Left cardiac atrium (tissue), 4 donors: ENCODE measurements at regions not wholly inside any gene's neighbourhood (a gene's known extent, or its start where the extent isn't known, plus 50 kb on each side); places are given as distances from the start of the nearest gene placed in this dataset.
A peak's percentile ranks its signal among the peaks of the same experiment; 100 is the strongest.

Experiments
- ATAC-seq, 2 donors: fragments of 200-7000 bp; cut with Tn5 transposase; one replicate each; pipeline ENCODE4 v1.9.1; 2020; ENCODE audit warnings: mild to moderate bottlenecking in 2 of 2, moderate library complexity in 2 of 2
- DNase-seq: peaks from one replicate; pipeline ENCODE4 v3.0.0-alpha.2; 2020
- intact Hi-C, 2 donors: fragments of 100-400 bp; cut with DNase I; formaldehyde crosslinking; loops; one replicate each; pipeline versions ENCODE4 v1.14.1 to v1.15.1; 2022 to 2023
- donor health status: DM: no; HTN: yes; CAD: no.
- donor health status: DM: no; HTN: yes; CAD: no; lungs with severe emphysema.
- donor health status: DM: yes; HTN: yes; CAD: no.
- donor health status: Dilated cardiomyopathy.

DNA sequence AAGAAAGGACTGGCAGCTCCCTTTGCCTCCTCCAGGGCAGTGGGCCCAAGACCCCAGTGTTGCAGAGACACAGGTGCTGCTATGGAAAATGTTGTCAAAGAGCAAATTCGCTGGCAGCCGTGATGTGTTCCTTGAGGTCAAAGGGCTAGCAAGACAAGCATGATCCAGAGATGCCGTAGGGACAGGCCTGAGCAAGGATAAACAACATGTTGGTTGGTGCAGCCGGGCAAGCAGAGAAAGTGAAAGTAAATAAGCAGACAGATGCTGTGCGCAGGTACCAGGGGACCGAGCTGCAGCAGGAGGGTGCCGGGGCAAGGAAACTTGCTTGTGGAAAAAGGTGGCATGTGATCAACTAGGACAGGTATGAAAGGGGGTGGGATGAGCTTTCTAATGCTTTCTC, 125.5 kb upstream of the NECTIN1 start:
- intact Hi-C loops, result no loop called here

DNA sequence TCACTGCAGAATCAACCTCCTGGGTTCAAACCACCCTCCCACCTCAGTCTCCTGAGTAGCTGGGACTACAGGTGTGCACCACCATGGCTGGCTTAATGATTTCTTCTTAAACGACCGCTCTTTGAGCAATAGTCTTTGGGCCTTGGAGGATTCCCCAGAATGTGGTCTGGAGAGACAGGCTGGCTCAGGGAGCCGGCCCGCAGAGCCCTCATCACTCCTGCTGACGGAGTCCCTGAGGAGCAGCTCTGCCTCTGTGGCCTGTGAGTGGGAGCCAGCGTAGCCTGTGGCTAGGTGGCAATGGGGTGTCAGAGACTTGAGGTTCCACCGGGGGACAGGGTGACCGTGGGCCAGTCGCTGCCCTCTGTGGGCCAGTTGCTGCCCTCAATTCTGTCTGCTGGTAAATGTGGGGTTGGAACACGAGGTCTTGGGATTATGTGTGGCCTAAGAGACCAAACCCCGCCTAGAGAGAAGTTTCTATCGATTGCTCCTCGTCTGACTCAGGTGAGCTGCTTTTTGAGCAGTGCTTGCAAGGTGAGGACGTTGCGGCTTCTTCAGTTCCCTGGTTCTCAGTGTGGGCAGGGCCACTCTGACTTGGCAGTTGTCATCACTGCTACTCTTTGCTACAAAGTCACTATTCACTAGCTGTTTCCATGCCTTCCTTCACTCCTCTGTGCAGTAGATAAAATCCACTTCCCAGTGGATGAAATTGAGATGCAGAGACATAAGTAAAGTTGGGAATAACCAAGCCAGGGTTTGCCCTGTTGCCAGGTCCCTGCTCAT, 124.8 kb upstream of the NECTIN1 start:
- DNase-seq (no peak), ATAC-seq (no peak)
- intact Hi-C loops, result no loop called here

More for the DNA sequence above, 125.5 kb upstream of the NECTIN1 start:
- DNase-seq (no peak), ATAC-seq (no peak)

DNA sequence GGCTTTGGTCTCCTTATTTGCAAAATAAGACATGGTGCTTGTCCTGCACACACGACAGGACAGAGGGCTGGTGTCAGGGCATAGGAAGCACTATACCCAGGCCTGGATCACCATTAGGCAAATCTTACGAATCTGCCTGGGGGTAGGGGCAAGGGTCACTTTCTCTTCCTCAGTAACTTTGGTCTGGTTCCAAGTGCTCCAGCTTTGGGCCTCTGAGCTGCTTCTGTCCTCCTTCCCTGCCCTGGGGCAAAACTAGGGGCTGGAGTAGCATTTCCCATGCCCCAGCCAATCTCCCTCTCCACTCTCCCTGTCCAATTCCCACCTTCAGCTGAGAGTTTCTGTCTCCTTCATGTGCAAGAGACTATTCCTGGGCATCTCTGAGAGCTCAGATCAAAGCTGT, 123.7 kb upstream of the NECTIN1 start:
- intact Hi-C loops, result no loop called here
- no peak for ATAC-seq
- DNase-seq, result no peak

DNA sequence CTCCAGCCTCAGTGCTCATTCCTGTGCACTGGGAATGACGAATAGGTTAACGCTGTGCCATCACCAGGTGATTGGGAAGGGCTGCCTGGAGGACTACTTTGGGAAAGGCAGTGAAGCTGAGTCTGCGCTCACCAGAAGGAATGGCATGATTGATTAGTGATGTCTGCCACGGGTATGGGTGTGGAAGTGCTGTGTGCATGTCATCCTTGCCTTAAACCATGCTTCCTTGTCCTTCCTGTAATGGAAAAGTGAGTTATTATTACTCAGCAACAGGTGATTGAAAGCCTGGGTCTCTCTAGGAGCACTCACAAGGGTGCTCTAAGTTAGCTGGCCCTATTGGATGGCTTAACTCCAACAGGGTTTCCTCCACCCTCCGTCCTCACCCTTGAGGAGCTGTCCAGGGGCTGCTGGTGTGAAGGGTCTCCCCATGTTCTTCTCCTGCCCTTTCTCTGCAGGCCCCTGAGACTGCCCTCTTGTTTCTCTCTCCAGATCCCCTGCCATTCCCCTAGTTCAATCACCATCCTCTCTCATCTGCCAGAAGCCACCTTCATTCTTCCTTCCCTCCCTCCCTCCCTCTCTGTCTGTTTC, 121.9 kb upstream of the NECTIN1 start:
- ATAC-seq (no peak), DNase-seq (no peak)
- intact Hi-C loops, result no loop called here

DNA sequence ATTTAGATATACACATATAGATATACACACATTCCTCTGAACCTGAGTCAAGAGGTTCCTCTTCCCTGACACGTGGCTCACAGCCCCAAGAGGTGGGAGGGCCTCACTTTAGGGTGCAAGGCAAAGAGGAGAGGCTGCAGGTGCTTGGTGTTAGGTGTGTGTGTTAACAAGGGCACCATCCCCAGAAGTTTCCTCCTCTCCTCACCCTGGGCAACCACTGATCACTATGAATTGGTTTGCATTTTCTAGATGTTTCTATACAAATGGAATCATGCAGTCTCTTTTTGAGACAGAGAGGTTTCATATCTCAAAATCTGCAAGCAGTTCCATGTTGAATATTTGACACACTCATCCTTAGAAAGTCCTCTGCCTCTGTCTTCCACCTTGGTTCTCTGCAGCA, 120.9 kb upstream of the NECTIN1 start:
- no peak for DNase-seq
- intact Hi-C loops, result no loop called here
- no peak for ATAC-seq

DNA sequence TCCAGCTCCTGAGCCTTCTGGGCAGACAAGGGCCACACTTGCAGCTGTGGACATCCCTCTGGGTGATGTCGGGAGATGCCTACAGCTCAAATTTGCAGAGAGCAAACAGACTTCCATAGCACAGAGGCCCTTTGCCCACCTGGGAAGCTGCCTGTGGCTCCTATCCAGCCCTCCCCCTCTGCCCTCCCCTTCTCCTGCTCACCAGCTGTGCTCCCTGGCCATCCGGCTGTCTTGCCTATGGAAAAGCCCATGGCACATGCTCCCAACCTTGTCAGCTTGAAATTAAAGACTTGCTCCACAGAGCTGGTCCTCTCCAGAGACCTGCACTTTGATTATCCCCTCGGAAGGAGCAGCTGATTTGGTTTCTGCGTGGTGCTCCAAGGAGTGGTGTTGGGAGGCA, 118.9 kb upstream of the NECTIN1 start:
- intact Hi-C loops, result no loop called here
- ATAC-seq, result no peak

DNA sequence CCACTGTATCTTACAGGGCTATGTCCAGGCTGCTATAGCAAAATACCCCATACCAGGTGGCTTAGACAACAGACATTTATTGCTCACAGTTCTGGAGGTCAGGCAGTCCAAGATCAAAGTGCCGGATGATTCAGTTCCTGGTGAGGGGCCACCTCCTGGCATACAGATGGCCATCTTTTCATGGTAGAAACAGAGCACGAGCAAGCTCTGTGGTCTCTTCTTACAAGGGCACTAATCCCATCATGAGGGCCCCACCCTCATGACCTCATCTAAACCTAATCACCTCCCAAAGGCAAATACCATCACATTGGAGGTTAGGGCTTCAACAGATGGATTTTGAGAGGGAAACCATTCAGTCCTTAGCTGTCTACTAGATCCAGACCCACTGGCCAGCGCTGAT, 117.4 kb upstream of the NECTIN1 start:
- ATAC-seq, result no peak
- DNase-seq, result no peak
- intact Hi-C loops, result no loop called here

More for the DNA sequence above, 118.9 kb upstream of the NECTIN1 start:
- DNase-seq, result no peak

DNA sequence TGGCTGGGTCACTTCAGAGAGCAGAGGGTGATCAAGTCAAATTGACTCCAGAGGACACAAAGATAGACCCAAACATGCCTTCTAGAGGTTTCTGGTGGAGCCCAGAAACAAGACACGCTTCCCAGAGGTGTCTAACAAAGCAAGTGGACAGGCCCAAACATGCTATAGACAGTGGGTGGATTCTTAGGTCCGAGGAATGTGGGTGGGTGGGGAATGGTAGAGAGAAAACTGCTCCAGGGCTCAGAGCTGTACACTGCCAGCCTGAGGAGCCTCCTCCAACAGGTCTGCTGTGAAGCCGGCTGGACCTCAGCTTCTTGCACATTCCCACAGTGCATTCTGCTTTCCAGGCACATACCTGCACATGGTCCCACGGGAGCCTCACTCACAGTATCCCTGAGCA, 116.8 kb upstream of the NECTIN1 start:
- intact Hi-C loops, result no loop called here
- no peak for DNase-seq
- no peak for ATAC-seq

DNA sequence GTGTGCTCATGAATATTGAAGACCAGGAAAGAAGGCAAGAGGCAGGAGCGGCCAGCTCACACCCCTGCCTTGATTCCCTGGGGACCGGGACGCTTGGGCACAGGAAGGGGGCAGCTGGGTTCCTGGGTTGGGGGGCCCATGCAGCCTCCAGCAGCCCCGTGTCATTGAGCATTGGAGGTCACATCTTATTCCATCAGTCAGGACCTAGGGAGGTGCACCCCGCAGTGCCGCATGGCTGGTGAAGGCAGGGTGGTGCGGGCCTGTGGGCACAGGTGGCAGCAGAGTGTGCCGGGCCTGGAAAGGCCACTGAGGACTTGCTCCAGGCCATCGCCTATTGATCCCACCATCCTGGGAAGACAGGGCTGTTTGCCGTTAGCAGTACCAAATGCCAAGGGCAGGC, 116.3 kb upstream of the NECTIN1 start:
- no peak for DNase-seq
- ATAC-seq, result no peak
- intact Hi-C loops, result no loop called here

DNA sequence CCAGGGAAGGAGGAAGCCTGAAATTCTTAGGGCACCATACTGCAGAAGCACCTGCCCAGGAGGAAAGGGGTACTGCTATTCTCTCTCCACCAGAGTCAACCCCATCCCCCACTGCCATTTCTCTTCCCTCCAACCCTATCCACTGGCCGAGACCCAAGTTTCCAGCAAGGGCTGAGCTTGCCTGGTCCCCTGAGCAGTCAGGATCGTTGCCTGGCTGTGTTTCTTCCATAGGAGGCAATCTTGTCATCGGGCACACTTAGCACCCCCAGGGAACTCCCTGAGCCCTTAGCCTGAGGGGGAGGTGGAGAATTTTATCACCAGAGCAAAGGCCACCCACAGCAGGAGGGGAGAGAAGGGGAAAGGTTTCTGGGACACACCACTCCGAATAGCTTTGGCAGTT, 115.8 kb upstream of the NECTIN1 start:
- DNase-seq (no peak), ATAC-seq (no peak)
- intact Hi-C loops, result no loop called here

DNA sequence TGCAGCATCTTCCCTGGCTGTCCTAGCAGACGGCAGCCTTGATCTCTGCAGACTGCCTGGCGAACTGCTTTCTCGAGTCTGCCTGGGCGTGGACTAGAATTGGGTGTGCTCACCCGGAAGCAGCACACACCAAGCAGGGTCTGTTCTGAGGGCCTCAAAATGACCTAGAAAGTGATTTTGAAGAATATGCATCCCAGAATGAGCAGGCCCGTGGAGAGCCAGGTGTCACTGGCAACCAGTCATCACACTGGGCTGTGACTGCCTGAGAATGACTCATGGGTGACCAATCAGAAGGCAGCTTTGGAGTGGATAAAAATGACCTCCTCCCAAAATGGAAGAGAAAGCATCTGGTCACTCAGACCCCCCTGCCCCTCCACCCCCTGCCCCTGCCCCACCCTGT, 114.9 kb upstream of the NECTIN1 start:
- DNase-seq (no peak), ATAC-seq (no peak)
- intact Hi-C loops, result no loop called here

DNA sequence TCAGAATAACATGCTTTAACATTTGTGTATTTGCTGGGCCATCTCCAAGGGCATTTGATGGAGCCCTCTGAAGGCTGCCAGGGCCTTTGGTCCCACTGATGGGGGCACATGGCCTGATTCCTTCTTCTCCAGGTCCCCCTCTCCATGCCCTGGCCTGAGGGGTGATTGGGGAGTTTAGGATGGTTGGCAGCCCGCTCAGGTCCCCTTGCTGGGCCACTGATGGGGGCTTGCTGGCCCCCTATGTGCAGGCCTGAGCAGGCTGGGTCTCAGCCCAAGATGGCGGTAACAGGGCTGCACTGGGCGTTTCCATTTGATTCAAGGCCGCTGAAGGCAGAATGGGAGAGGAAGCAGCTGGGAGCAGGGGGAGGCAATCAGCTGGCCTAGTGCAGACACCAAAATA, 113.7 kb upstream of the NECTIN1 start:
- DNase-seq (no peak), ATAC-seq (no peak)
- intact Hi-C loops, result no loop called here

DNA sequence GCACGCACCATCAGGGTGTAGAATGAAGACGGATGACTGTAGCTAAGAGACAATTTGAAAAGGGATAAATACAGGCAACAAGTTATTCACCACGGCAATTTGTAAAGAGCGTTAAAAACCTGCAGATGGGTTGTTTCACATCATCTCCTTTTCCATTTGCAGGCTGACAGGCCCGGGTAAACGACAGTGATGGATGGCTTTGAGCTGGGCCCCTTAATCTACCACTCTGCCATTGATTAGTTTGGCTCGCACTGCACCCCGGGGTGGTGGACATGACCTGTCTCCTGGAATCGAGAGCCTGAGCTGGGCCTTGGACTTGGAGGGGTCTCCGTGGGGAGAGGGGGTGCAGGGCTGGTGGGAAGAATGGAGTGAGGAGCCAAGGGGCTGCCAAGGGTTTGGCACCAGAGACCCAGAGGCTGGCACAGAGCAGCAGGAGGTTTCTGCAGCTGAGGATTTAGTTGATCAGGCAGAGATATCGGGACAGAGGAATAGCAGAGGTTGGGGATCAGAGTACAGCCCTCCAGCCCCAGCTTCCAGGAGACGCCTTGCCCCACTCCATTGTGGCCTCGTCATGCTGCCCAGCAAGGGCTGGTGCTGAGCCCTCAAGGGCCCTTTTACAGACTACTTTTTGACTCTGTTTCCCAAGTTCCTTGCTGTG, 110.6 kb upstream of the NECTIN1 start:
- intact Hi-C loops, result no loop called here
- ATAC-seq, result no peak
- DNase-seq, result no peak

DNA sequence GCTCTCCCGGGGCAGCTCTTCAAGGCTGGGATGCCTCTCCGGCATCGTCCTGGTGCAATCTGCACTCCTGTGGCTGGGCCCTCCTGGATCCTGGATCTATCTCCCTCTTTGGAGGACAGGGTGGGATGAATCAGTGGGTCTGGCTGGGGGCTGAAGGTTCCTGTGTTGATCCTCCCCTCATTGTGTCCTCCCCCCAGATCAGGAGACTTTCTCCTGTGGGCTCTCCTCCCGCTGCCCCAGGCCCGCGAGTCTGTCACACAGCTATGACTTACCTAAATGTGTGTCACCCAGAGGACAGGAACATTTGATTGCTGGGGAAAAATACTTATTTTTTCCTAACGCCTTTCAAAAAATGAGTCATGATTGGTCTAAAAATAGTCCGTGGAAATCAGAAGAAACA, 106.8 kb upstream of the NECTIN1 start:
- intact Hi-C loops, result no loop called here
- ATAC-seq, result no peak
- DNase-seq, result no peak

DNA sequence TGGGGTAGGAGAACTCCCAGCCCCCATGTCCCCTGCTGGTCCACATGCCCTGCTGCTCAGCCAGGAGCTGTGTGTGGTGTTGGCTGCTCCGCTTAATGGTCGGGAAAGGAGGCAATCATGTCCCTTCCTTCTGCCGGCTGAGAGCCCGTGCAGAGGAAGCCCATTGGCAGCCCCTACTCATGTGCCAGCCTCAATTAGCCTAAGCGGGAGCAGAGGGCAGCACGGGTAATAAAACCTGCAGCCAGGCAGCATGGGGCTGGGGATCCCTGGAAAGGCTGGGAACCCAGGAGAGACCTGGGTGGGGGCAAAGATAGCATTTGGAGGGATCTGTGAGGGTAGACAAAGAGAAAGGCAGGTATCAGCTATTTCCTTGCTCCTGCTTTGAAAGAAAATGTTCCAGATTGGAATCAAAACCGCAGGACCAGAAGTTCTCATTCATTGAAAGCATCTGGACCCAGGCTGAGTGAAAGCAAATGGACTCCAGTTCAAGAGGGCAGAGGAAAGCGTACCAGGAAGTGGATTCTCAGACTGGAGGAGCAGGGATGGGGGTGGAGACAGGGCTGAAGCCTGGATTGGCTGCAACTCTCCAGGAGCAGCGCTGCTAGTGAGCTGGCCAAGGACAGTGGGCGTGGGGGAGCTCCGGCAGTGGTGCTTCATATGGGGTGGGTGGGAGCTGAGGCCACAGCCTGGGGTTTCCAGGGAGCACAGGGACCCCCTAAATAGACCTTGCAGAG, 103.4 kb upstream of the NECTIN1 start:
- intact Hi-C loops, result no loop called here
- ATAC-seq, result peak; percentile 44 to 79
- no peak for DNase-seq

DNA sequence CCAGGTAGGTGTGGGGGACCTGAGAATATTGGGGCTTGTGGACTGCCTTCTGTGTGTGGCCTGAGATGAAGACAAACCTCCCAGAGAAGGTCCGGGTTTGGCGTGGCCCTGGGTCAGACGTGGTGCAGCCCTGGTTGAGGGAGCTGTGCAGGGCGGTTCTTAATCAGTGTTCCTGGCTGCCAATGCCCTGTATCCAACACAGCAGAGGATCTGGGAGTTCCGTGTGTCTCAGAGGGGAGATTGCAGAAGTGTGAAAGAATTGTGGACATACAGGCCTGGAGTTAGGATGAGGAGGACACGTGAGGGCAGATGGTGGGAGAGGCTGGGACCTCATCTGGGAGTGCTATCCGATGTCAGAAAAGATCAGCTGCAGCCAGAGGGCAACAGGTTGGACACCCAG, 102.0 kb upstream of the NECTIN1 start:
- no peak for ATAC-seq
- intact Hi-C loops, result no loop called here
- DNase-seq, result no peak

DNA sequence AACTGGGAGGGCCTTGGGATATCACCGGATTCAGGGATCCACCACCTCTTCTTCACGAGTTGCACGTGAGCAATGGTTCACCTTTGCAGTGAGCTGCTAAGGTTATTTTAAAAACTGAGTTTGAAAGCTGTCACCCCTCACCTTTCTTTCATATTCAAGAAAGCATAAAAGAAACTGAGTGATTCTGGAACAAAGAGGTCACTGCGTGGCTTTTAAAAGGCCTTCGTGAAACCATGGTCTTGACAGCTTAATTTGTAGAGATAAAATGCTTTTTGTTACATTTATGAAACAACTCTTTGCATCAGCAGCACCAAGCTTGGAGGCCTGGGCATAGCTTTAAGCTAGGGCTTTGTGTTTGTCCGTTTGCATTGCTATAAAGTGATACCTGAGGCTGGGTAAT, 101.4 kb upstream of the NECTIN1 start:
- intact Hi-C loops, result no loop called here

DNA sequence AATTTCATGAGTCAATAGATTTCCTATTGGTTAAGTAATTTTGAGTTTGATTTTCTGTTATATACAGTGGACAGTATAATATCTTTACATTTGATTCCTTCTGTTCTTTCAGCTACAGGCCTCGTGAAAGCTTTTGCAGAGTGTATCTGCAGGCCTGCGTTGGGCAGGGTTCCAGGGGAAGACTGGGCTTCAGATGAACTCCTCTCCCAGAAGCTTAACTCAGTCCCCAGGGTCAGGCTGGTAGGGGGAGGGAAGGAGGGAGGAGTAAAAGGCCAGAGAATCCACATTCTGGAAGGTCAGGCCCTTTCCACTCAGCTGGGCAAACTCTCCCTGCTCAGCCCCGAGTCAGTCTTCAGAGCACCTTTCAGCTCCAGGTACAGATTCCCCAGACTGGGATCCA, 100.4 kb upstream of the NECTIN1 start:
- intact Hi-C loops, result no loop called here
- ATAC-seq, result peak in 1 of 2 donors; percentile 51
- no peak for DNase-seq

More for the DNA sequence above, 101.4 kb upstream of the NECTIN1 start:
- ATAC-seq (no peak), DNase-seq (no peak)

DNA sequence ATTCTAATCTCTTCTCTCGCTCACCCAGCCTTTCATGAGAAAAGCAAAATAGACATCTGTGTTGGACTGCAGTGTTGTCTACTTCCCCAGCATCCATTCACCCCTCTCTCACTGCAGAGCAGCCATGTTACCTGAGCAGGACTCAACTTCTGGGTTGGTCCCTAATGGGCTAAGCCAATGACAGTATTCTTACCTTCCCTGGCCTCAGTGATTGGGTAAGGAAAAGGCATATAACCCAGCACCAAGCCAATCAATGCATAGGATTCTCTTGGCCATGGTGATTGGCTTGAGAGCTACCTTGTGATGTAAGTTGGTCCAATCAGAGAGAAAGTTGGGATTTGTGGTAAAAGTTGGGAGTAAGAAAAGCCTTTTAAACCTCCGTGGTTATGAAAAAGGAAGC, 99.8 kb upstream of the NECTIN1 start:
- intact Hi-C loops, result no loop called here
- no peak for DNase-seq
- no peak for ATAC-seq

DNA sequence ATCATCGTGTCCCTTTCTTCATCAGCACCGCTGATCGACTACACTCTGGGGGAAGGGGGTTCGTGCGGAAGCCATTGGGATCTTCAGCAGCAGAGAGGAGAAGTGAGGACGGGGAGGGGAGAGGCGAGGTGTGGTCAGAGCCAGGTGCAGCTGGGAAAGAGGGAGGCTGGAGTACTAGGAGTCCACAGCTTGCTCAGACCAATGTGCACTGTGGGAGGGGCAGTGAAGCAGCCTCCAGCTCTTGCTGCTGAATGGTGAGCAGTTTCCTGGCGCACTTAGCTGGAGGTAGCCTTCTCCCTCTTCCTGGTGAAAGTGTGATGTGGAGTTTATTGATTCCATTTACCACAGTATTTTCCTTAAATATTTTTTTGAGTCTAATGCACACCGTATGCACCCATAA, 99.0 kb upstream of the NECTIN1 start:
- intact Hi-C loops, result no loop called here
- ATAC-seq (no peak), DNase-seq (no peak)
